OCI-LY1 (cell line): ENCODE measurements at regions not wholly inside any gene's neighbourhood (a gene's known extent, or its start where the extent isn't known, plus 50 kb on each side); places are given as distances from the start of the nearest gene placed in this dataset.

Source experiments
- H2AFZ ChIP-seq: fragments of 200-600 bp; sonication (generic), shearing (Covaris generic); 2 replicates; pipeline ENCODE4 v1.6.0; 2014; ENCODE audit warnings: antibody characterized with exemption, mild to moderate bottlenecking, low read length
- H3F3A ChIP-seq: fragments of 200-600 bp; sonication (generic), shearing (Covaris generic); 2 replicates; pipeline ENCODE4 v1.6.0; 2014; ENCODE audit warnings: mild to moderate bottlenecking, antibody characterized with exemption, low read length, moderate library complexity; ENCODE audit not compliant: insufficient read depth
- H3K27ac ChIP-seq: fragments of 200-600 bp; sonication (generic); 2 replicates; pipeline ENCODE4 v1.5.1; 2014; ENCODE audit warnings: low read length, mixed run types, mild to moderate bottlenecking, low read depth; ENCODE audit not compliant: poor library complexity, severe bottlenecking
- H3K27me3 ChIP-seq: fragments of 200-600 bp; sonication (generic); 2 replicates; pipeline ENCODE4 v1.6.0; 2014; ENCODE audit warnings: antibody characterized with exemption, mild to moderate bottlenecking, low read length, moderate library complexity; ENCODE audit not compliant: insufficient read depth
- H3K36me3 ChIP-seq: fragments of 200-600 bp; sonication (generic); 2 replicates; pipeline ENCODE4 v1.6.1; 2014; ENCODE audit warnings: mild to moderate bottlenecking, antibody characterized with exemption, low read length, moderate library complexity, mixed read lengths; ENCODE audit not compliant: insufficient read depth
- H3K4me1 ChIP-seq: fragments of 200-600 bp; sonication (generic); 2 replicates; pipeline ENCODE4 v1.5.1; 2014; ENCODE audit warnings: mild to moderate bottlenecking, low read length, moderate library complexity; ENCODE audit not compliant: insufficient read depth, severe bottlenecking
- H3K4me2 ChIP-seq: fragments of 200-600 bp; sonication (generic), shearing (Covaris generic); 2 replicates; pipeline ENCODE4 v1.6.1; 2014; ENCODE audit warnings: low read length
- H3K4me3 ChIP-seq: fragments of 200-600 bp; sonication (generic); 2 replicates; pipeline ENCODE4 v1.5.1; 2014; ENCODE audit warnings: low read length, low read depth, mild to moderate bottlenecking, mixed read lengths; ENCODE audit not compliant: poor library complexity, severe bottlenecking
- H3K79me2 ChIP-seq: fragments of 200-600 bp; shearing (Covaris generic); 2 replicates; pipeline ENCODE4 v1.6.1; 2016; ENCODE audit warnings: mixed run types, low read length, mixed read lengths; ENCODE audit not compliant: insufficient read depth
- H3K9ac ChIP-seq: fragments of 200-600 bp; sonication (generic), shearing (Covaris generic); 2 replicates; pipeline ENCODE4 v1.6.1; 2014; ENCODE audit warnings: mild to moderate bottlenecking, low read length, mixed read lengths
- H3K9me2 ChIP-seq: fragments of 200-600 bp; sonication (generic), shearing (Covaris generic); 2 replicates; pipeline ENCODE4 v1.6.1; 2014; ENCODE audit warnings: low read depth, mild to moderate bottlenecking, low read length, mixed read lengths
- H3K9me3 ChIP-seq: fragments of 200-600 bp; shearing (Covaris generic); 2 replicates; pipeline ENCODE4 v1.6.1; 2014; ENCODE audit warnings: low read length, mixed read lengths
- H4K20me1 ChIP-seq: fragments of 200-600 bp; sonication (generic), shearing (Covaris generic); 2 replicates; pipeline ENCODE4 v1.6.0; 2016; ENCODE audit warnings: mild to moderate bottlenecking, low read length; ENCODE audit not compliant: insufficient read depth
- EZH2 ChIP-seq: fragments of 200-600 bp; sonication (generic), shearing (Covaris generic); IDR thresholded peaks from 2 replicates; pipeline ENCODE4 v1.8.0; 2017; ENCODE audit warnings: borderline replicate concordance, mixed run types, mild to moderate bottlenecking, antibody characterized with exemption, low read length, moderate library complexity, mixed read lengths
- TF ChIP-seq, protein P1 (sequence below): fragments of 200-600 bp; sonication (generic), shearing (Covaris generic); IDR thresholded peaks from 2 replicates; pipeline ENCODE4 v1.5.1; 2017; ENCODE audit warnings: mild to moderate bottlenecking, antibody characterized with exemption, low read length, moderate library complexity, mixed read lengths

DNA sequence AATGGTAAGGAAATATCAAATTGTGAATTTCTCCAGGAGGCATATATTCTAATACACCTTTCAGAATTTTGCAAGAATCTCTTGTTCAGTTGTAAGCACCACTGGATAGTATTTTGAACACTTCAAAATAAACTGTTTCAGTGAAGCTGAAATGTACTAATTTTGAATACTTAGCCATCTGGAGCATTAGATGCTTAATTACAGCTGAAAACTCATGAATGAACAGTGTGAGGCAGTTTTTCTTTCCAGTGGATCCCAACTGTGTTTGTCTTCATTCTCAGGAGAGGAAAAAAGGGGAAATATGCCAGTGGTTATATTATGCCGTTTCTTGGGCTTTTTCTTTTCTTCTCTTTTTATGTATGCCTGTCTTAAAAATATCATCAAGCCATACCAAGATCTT is 306.0 kb upstream of the SEMA6A start:
- Histone ChIP-seq H2AFZ (no peak overlapping the region), H3F3A (no peaks in the 10 kb centered on the region), H3K4me3 (no peak overlapping the region), H3K9me2 (no peaks in the 10 kb centered on the region), H3K9me3 (no peaks in the 10 kb centered on the region), H3K79me2 (no peaks in the 10 kb centered on the region), H3K9ac (no peak overlapping the region), H3K4me1 (no peaks in the 10 kb centered on the region), H3K4me2 (no peak overlapping the region), H4K20me1 (no peaks in the 10 kb centered on the region), H3K27ac (no peak overlapping the region), H3K36me3 (no peaks in the 10 kb centered on the region), H3K27me3 (no peaks in the 10 kb centered on the region)
- no peak for TF ChIP-seq EZH2
- TF ChIP-seq, protein P1, sequence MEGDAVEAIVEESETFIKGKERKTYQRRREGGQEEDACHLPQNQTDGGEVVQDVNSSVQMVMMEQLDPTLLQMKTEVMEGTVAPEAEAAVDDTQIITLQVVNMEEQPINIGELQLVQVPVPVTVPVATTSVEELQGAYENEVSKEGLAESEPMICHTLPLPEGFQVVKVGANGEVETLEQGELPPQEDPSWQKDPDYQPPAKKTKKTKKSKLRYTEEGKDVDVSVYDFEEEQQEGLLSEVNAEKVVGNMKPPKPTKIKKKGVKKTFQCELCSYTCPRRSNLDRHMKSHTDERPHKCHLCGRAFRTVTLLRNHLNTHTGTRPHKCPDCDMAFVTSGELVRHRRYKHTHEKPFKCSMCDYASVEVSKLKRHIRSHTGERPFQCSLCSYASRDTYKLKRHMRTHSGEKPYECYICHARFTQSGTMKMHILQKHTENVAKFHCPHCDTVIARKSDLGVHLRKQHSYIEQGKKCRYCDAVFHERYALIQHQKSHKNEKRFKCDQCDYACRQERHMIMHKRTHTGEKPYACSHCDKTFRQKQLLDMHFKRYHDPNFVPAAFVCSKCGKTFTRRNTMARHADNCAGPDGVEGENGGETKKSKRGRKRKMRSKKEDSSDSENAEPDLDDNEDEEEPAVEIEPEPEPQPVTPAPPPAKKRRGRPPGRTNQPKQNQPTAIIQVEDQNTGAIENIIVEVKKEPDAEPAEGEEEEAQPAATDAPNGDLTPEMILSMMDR = no peak

- H4K20me1 ChIP-seq = no peaks in the 10 kb centered on the region
- H2AFZ ChIP-seq = no peak overlapping the region
- H3K27ac ChIP-seq = no peak overlapping the region
- H3K9ac ChIP-seq = no peak overlapping the region
- H3F3A ChIP-seq = no peaks in the 10 kb centered on the region
- H3K79me2 ChIP-seq = no peaks in the 10 kb centered on the region
- H3K4me2 ChIP-seq = no peak overlapping the region
- H3K9me2 ChIP-seq = no peaks in the 10 kb centered on the region
- no peak overlapping the region for H3K4me3 ChIP-seq
- no peaks in the 10 kb centered on the region for H3K36me3 ChIP-seq
- no peaks in the 10 kb centered on the region for H3K27me3 ChIP-seq
- H3K4me1 ChIP-seq = no peaks in the 10 kb centered on the region
- no peaks in the 10 kb centered on the region for H3K9me3 ChIP-seq
- TF ChIP-seq, protein P1 = no peak
- no peak for TF ChIP-seq EZH2
These were observed 305.5 kb upstream of the SEMA6A start for GRCh38 chr5:116880150-116880549.

- Histone ChIP-seq H3K4me2 (no peak overlapping the region), H4K20me1 (no peaks in the 10 kb centered on the region), H3K9ac (no peak overlapping the region), H3K4me3 (no peak overlapping the region), H3K4me1 (no peaks in the 10 kb centered on the region), H3K36me3 (no peaks in the 10 kb centered on the region), H3K9me3 (no peaks in the 10 kb centered on the region), H3F3A (no peaks in the 10 kb centered on the region), H3K27ac (no peak overlapping the region), H3K79me2 (no peaks in the 10 kb centered on the region), H3K9me2 (no peaks in the 10 kb centered on the region), H3K27me3 (no peaks in the 10 kb centered on the region), H2AFZ (no peak overlapping the region)
- no peak for TF ChIP-seq EZH2
- TF ChIP-seq, protein P1 = no peak
These were observed 301.7 kb upstream of the SEMA6A start for GRCh38 chr5:116876240-116876840.
